ENCODE measurements at regions not wholly inside any gene's neighbourhood (a gene's known extent, or its start where the extent isn't known, plus 50 kb on each side); places are given as distances from the start of the nearest gene placed in this dataset.

- Histone ChIP-seq H3K27me3 (ENCODE audit: control insufficient read depth, extremely low read depth, insufficient read depth, low read length) (no peaks in the 10 kb centered on the region), H3K4me1 (ENCODE audit: control insufficient read depth, extremely low read depth, insufficient read depth, low read length) (peaks cover 8% of the 10 kb centered on the region), H3K36me3 (ENCODE audit: control insufficient read depth in 2 of 2, extremely low read depth in 1 of 2, insufficient read depth in 2 of 2, low read length in 2 of 2) (no peaks in the 10 kb centered on the region), H3K9me3 (ENCODE audit: control insufficient read depth, low read depth, low read length) (no peaks in the 10 kb centered on the region), H3K9me1 (ENCODE audit: control insufficient read depth, extremely low read depth, insufficient read depth, low read length) (no peaks in the 10 kb centered on the region), H3K79me2 (ENCODE audit: control insufficient read depth, insufficient read depth, low read length) (no peaks in the 10 kb centered on the region), H3K4me3 (ENCODE audit: control insufficient read depth in 2 of 3, extremely low read depth in 1 of 3, insufficient read depth in 2 of 3, low read depth in 1 of 3, low read length in 3 of 3) (no peak overlapping the region), H4K20me1 (ENCODE audit: control insufficient read depth, extremely low read depth, insufficient read depth, low read length) (no peaks in the 10 kb centered on the region), H3K9ac (ENCODE audit: control insufficient read depth, extremely low read depth, insufficient read depth, low read length) (no peak overlapping the region), H2AFZ (ENCODE audit: control insufficient read depth, low read length) (no peak overlapping the region), H3K4me2 (ENCODE audit: control insufficient read depth, extremely low read depth, insufficient read depth, low read depth, low read length) (no peak overlapping the region), H3K27ac (ENCODE audit: control insufficient read depth, insufficient read depth, low read length) (no peak overlapping the region)
- dilution Hi-C loops (cut with MboI; ENCODE audit: extremely low pct_ligation_motif_present, low sequenced_read_pairs): no loop called here
- DNase-seq (ENCODE audit: low read depth, low spot score) (no peak), FAIRE-seq (no peak)
- TF ChIP-seq, protein P1, sequence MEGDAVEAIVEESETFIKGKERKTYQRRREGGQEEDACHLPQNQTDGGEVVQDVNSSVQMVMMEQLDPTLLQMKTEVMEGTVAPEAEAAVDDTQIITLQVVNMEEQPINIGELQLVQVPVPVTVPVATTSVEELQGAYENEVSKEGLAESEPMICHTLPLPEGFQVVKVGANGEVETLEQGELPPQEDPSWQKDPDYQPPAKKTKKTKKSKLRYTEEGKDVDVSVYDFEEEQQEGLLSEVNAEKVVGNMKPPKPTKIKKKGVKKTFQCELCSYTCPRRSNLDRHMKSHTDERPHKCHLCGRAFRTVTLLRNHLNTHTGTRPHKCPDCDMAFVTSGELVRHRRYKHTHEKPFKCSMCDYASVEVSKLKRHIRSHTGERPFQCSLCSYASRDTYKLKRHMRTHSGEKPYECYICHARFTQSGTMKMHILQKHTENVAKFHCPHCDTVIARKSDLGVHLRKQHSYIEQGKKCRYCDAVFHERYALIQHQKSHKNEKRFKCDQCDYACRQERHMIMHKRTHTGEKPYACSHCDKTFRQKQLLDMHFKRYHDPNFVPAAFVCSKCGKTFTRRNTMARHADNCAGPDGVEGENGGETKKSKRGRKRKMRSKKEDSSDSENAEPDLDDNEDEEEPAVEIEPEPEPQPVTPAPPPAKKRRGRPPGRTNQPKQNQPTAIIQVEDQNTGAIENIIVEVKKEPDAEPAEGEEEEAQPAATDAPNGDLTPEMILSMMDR (optimal IDR thresholded peaks at IDR 0.05 in 1 of 3, IDR thresholded peaks at IDR 0.05 in 1 of 3, conservative IDR thresholded peaks at IDR 0.05 in 1 of 3; ENCODE audit: extremely low read depth in 1 of 3, insufficient read depth in 2 of 3, low read length in 3 of 3): no peak
- no peak for TF ChIP-seq EZH2 (IDR thresholded peaks at IDR 0.05; ENCODE audit: low read length)
Observed at GRCh38 chr10:8336629-8337331, 282.3 kb downstream of the GATA3 start.

GRCh38 chr10:8337332-8337651 is 282.8 kb downstream of the GATA3 start:
- no peaks in the 10 kb centered on the region for H3K79me2 ChIP-seq (ENCODE audit: control insufficient read depth, insufficient read depth, low read length)
- no peak overlapping the region for H3K4me3 ChIP-seq (ENCODE audit: control insufficient read depth in 2 of 3, extremely low read depth in 1 of 3, insufficient read depth in 2 of 3, low read depth in 1 of 3, low read length in 3 of 3)
- no peak overlapping the region for H3K9ac ChIP-seq (ENCODE audit: control insufficient read depth, extremely low read depth, insufficient read depth, low read length)
- TF ChIP-seq, protein P1 (optimal IDR thresholded peaks at IDR 0.05 in 1 of 3, IDR thresholded peaks at IDR 0.05 in 1 of 3, conservative IDR thresholded peaks at IDR 0.05 in 1 of 3; ENCODE audit: extremely low read depth in 1 of 3, insufficient read depth in 2 of 3, low read length in 3 of 3): no peak
- no peak for TF ChIP-seq EZH2 (IDR thresholded peaks at IDR 0.05; ENCODE audit: low read length)
- no peaks in the 10 kb centered on the region for H3K27me3 ChIP-seq (ENCODE audit: control insufficient read depth, extremely low read depth, insufficient read depth, low read length)
- no peaks in the 10 kb centered on the region for H4K20me1 ChIP-seq (ENCODE audit: control insufficient read depth, extremely low read depth, insufficient read depth, low read length)
- no peaks in the 10 kb centered on the region for H3K36me3 ChIP-seq (ENCODE audit: control insufficient read depth in 2 of 2, extremely low read depth in 1 of 2, insufficient read depth in 2 of 2, low read length in 2 of 2)
- FAIRE-seq (no peak), DNase-seq (ENCODE audit: low read depth, low spot score) (no peak)
- dilution Hi-C loops (cut with MboI; ENCODE audit: extremely low pct_ligation_motif_present, low sequenced_read_pairs): no loop called here
- H3K9me1 ChIP-seq (ENCODE audit: control insufficient read depth, extremely low read depth, insufficient read depth, low read length): no peaks in the 10 kb centered on the region
- no peaks in the 10 kb centered on the region for H3K9me3 ChIP-seq (ENCODE audit: control insufficient read depth, low read depth, low read length)
- H3K27ac ChIP-seq (ENCODE audit: control insufficient read depth, insufficient read depth, low read length): no peak overlapping the region
- no peak overlapping the region for H2AFZ ChIP-seq (ENCODE audit: control insufficient read depth, low read length)
- no peak overlapping the region for H3K4me2 ChIP-seq (ENCODE audit: control insufficient read depth, extremely low read depth, insufficient read depth, low read depth, low read length)
- H3K4me1 ChIP-seq (ENCODE audit: control insufficient read depth, extremely low read depth, insufficient read depth, low read length): peaks cover 8% of the 10 kb centered on the region
